Breast epithelium (tissue), 3 donors: ENCODE measurements at regions not wholly inside any gene's neighbourhood (a gene's known extent, or its start where the extent isn't known, plus 50 kb on each side); places are given as distances from the start of the nearest gene placed in this dataset.

Experiments used
- CTCF ChIP-seq, 3 donors: fragments of 450-650 bp; IDR thresholded peaks; one replicate each; pipeline ENCODE4 v1.5.1; 2016 to 2017; ENCODE audit warnings: antibody characterized with exemption in 3 of 3, mild to moderate bottlenecking in 3 of 3, moderate library complexity in 3 of 3
- POLR2A ChIP-seq: fragments of 450-650 bp; IDR thresholded peaks from one replicate; pipeline ENCODE4 v1.6.1; 2016; ENCODE audit warnings: antibody characterized with exemption, mild to moderate bottlenecking, moderate library complexity
- POLR2AphosphoS5 ChIP-seq, 3 donors: sonication (generic); formaldehyde crosslinking; IDR thresholded peaks; one replicate each; pipeline ENCODE4 v1.6.1; 2017; ENCODE audit warnings: antibody characterized with exemption in 3 of 3

GRCh38 chr12:42017051-42017450, 127.6 kb downstream of the GXYLT1 start:
- TF ChIP-seq CTCF (IDR thresholded peaks at IDR 0.05), result no peak
- TF ChIP-seq POLR2A, result no peak
- TF ChIP-seq POLR2AphosphoS5 (IDR thresholded peaks at IDR 0.05), result no peak
